Gastrocnemius medialis (tissue), 4 donors: ENCODE measurements at regions not wholly inside any gene's neighbourhood (a gene's known extent, or its start where the extent isn't known, plus 50 kb on each side); places are given as distances from the start of the nearest gene placed in this dataset.

Experiments used
- ATAC-seq, 2 donors: fragments of 150-250 bp; one replicate each; pipeline ENCODE4 v1.9.1; 2016
- DNase-seq, 2 donors: peaks; one replicate each; pipeline ENCODE4 v3.0.0-alpha.2; 2019
- H3K27ac ChIP-seq, 4 donors: fragments of 200-600 bp; sonication (generic); 1 replicate in 1 of 4; 2 replicates in 3 of 4; pipeline ENCODE4 v1.5.1; 2016 to 2018; ENCODE audit warnings: mild to moderate bottlenecking in 2 of 4, moderate library complexity in 1 of 4
- H3K27me3 ChIP-seq, 3 donors: fragments of 200-600 bp; sonication (generic) in 2 of 3; 1 replicate in 1 of 3; 2 replicates in 2 of 3; pipeline versions ENCODE4 v1.5.1 to v1.6.0; 2016 to 2019; ENCODE audit warnings: mild to moderate bottlenecking in 1 of 3, moderate library complexity in 1 of 3
- H3K36me3 ChIP-seq, 2 donors: fragments of 200-600 bp; sonication (generic) in 1 of 2; one replicate each; pipeline ENCODE4 v1.5.1; 2017 to 2018
- H3K4me1 ChIP-seq, 2 donors: fragments of 200-600 bp; sonication (generic) in 1 of 2; one replicate each; pipeline ENCODE4 v1.5.1; 2016 to 2017; ENCODE audit warnings: mild to moderate bottlenecking in 2 of 2
- H3K4me3 ChIP-seq, 4 donors: fragments of 200-600 bp; sonication (generic) in 3 of 4; 1 replicate in 1 of 4; 2 replicates in 3 of 4; pipeline ENCODE4 v1.5.1; 2016 to 2019; ENCODE audit warnings: mild to moderate bottlenecking in 2 of 4
- H3K9me3 ChIP-seq, 3 donors: fragments of 200-600 bp; sonication (generic) in 2 of 3; 1 replicate in 1 of 3; 2 replicates in 2 of 3; pipeline ENCODE4 v1.5.1; 2016 to 2019
- POLR2A ChIP-seq, 2 donors: fragments of 450-650 bp; IDR thresholded peaks; one replicate each; pipeline ENCODE4 v1.6.1; 2017; ENCODE audit warnings: antibody characterized with exemption in 2 of 2, mild to moderate bottlenecking in 2 of 2, moderate library complexity in 2 of 2
- in situ Hi-C, 4 donors: fragments of 200-750 bp; cut with MboI; loops; one replicate each; pipeline versions ENCODE4 v1.15.0 to v1.8.0; 2017; ENCODE audit warnings: low sequenced_read_pairs in 4 of 4
- intact Hi-C: fragments of 100-400 bp; cut with DNase I; formaldehyde crosslinking; loops from one replicate; pipeline ENCODE4 v1.15.1; 2023; ENCODE audit warnings: low total_unique reads
- TF ChIP-seq, protein P1 (sequence below), 5 experiments: fragments of 450-650 bp in 3 of 5; fragments of 200-600 bp in 2 of 5; sonication (generic) in 2 of 5; IDR thresholded peaks in 4 of 5; conservative IDR thresholded peaks in 1 of 5; 1 replicate in 4 of 5; 2 replicates in 1 of 5; pipeline ENCODE4 v1.5.1; 2016 to 2019; ENCODE audit warnings: antibody characterized with exemption in 5 of 5, mild to moderate bottlenecking in 3 of 5, moderate library complexity in 3 of 5

DNA sequence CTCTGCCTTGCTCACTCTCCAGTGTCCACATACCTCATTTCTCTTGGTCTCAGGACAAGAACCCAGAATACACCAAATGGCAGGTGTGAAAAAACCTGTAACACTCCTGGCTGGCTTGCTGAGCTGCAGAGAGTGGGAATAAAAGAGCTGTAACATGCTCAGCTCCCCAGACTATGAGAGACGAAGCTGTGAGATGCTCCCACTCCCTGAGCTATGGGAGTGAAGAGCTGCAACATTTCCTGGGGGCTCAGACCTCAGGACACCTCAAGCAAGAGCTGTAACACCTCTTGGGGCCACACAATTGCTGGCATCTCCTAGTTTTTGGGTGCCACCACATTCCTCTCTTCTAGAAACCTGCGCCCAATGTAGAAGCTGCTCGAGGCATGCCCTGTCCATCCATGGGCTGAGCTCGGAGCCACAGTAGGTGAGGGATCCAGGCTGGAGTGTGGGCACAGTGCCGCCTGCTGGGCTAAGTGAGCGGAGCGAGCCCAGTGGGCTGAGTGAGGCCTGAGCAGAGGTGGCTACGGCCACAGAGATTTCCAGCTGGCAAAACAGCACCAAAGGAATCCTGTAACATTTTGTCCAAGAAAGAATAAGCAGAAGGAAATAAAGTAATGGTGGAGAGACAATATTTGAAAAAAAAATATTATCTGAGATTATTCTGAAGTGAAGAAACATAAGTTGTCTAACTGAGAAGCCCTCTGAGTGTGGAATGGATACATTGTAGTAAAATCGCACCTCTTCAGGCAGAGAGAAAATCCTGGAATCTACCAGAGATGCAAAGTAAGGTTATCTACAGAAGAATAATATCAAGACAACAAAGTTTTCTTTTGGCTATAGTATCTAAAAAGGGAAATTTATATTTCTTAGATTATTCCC, 186.2 kb upstream of the PCDH9 start:
- H3K27me3 ChIP-seq: no peaks in the 10 kb centered on the region
- DNase-seq (no peak), ATAC-seq (no peak)
- no peak overlapping the region for H3K4me3 ChIP-seq
- TF ChIP-seq, protein P1, sequence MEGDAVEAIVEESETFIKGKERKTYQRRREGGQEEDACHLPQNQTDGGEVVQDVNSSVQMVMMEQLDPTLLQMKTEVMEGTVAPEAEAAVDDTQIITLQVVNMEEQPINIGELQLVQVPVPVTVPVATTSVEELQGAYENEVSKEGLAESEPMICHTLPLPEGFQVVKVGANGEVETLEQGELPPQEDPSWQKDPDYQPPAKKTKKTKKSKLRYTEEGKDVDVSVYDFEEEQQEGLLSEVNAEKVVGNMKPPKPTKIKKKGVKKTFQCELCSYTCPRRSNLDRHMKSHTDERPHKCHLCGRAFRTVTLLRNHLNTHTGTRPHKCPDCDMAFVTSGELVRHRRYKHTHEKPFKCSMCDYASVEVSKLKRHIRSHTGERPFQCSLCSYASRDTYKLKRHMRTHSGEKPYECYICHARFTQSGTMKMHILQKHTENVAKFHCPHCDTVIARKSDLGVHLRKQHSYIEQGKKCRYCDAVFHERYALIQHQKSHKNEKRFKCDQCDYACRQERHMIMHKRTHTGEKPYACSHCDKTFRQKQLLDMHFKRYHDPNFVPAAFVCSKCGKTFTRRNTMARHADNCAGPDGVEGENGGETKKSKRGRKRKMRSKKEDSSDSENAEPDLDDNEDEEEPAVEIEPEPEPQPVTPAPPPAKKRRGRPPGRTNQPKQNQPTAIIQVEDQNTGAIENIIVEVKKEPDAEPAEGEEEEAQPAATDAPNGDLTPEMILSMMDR (IDR thresholded peaks at IDR 0.05 in 4 of 5, conservative IDR thresholded peaks at IDR 0.05 in 1 of 5): no peak
- no peak for TF ChIP-seq POLR2A (IDR thresholded peaks at IDR 0.05)
- in situ Hi-C loops: no loop called here
- intact Hi-C loops: no loop called here
- no peaks in the 10 kb centered on the region for H3K9me3 ChIP-seq
- no peak overlapping the region for H3K27ac ChIP-seq
- H3K36me3 ChIP-seq: no peaks in the 10 kb centered on the region
- H3K4me1 ChIP-seq: no peaks in the 10 kb centered on the region

DNA sequence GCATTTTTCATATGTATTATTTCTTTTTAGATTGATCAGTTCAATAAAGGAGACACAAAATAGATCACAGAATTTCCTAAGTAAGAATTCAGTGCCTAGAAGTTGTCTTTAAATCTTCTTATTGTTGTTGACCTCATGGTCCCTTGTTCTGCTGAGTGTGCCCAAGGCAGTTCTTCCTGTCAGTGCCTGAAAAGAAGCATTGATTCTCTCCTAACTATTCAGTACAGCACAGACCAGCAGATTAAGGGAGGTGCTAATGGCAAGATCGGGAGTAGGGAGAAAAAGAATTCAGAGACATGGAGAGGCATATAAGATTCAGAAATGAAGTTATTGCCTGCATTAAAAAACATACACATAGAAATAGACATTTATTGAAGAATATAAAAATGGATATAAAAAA, 180.5 kb upstream of the PCDH9 start:
- Histone ChIP-seq H3K9me3 (no peaks in the 10 kb centered on the region), H3K36me3 (no peaks in the 10 kb centered on the region), H3K4me3 (no peak overlapping the region), H3K27ac (no peak overlapping the region), H3K27me3 (no peaks in the 10 kb centered on the region), H3K4me1 (no peaks in the 10 kb centered on the region)
- no peak for TF ChIP-seq POLR2A (IDR thresholded peaks at IDR 0.05)
- TF ChIP-seq, protein P1 (IDR thresholded peaks at IDR 0.05 in 4 of 5, conservative IDR thresholded peaks at IDR 0.05 in 1 of 5): no peak
- in situ Hi-C loops (no loop called here), intact Hi-C loops (no loop called here)
- ATAC-seq (no peak), DNase-seq (no peak)

DNA sequence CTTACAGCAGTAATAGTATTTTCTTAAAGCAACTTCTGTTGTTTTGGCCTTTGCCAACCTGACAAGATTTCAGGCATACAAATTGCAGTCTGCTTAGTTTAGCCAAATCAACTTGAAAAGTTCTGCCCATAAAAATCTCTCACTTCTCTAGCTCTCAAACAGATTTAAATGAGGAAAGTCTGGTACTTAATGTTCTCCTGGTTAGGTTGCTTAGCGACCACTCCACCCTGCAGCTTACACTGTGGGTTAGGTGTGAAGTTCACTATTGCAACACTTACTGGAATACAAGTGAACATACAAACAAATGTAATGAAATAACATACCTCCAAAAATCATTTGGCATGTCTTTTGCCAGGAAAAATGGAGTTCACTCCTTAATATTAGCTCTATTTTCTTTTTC, 178.7 kb upstream of the PCDH9 start:
- Histone ChIP-seq H3K27me3 (no peaks in the 10 kb centered on the region), H3K27ac (no peak overlapping the region), H3K9me3 (no peaks in the 10 kb centered on the region), H3K36me3 (no peaks in the 10 kb centered on the region), H3K4me3 (no peak overlapping the region), H3K4me1 (no peaks in the 10 kb centered on the region)
- DNase-seq: no peak
- TF ChIP-seq, protein P1 (IDR thresholded peaks at IDR 0.05 in 4 of 5, conservative IDR thresholded peaks at IDR 0.05 in 1 of 5): no peak
- no peak for TF ChIP-seq POLR2A (IDR thresholded peaks at IDR 0.05)
- intact Hi-C loops: no loop called here
- ATAC-seq: no peak
- in situ Hi-C loops: no loop called here

DNA sequence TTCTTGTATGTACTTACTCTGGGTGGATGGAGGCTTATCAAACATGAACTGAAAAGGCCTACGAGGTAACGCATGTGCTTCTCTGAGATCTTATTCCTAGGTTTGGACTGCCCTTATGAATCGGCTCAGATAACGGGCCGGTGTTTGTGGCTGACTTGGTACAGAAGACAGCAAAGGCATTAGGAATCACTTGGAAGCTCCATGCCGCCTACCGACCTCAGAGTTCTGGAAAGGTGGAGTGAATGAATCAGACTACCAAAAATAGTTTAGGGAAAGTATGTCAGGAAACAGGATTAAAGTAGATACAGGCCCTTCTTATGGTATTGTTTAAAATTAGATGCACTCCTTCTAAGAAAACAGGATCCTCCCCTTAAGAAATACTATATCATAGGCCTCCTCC, 172.4 kb upstream of the PCDH9 start:
- Histone ChIP-seq H3K9me3 (no peaks in the 10 kb centered on the region), H3K27me3 (no peaks in the 10 kb centered on the region), H3K4me3 (no peak overlapping the region), H3K36me3 (no peaks in the 10 kb centered on the region), H3K27ac (no peak overlapping the region), H3K4me1 (no peaks in the 10 kb centered on the region)
- intact Hi-C loops (no loop called here), in situ Hi-C loops (no loop called here)
- TF ChIP-seq POLR2A (IDR thresholded peaks at IDR 0.05): no peak
- TF ChIP-seq, protein P1 (IDR thresholded peaks at IDR 0.05 in 4 of 5, conservative IDR thresholded peaks at IDR 0.05 in 1 of 5): no peak
- ATAC-seq: no peak
- DNase-seq: no peak
